ENCODE measurements at regions not wholly inside any gene's neighbourhood (a gene's known extent, or its start where the extent isn't known, plus 50 kb on each side); places are given as distances from the start of the nearest gene placed in this dataset.

- H3K27me3 ChIP-seq (ENCODE audit: insufficient read depth, low read length) = no peaks in the 10 kb centered on the region
- H3K4me3 ChIP-seq (ENCODE audit: low read length) = no peak overlapping the region
- no peak overlapping the region for H3K27ac ChIP-seq (ENCODE audit: low read length)
- H3K4me1 ChIP-seq (ENCODE audit: insufficient read depth, low read length) = peaks cover 26% of the 10 kb centered on the region; the same call in 1 of the 2 replicates
- H3K9me3 ChIP-seq (ENCODE audit: insufficient read depth, low read depth, low read length) = no peaks in the 10 kb centered on the region
- H3K9ac ChIP-seq (ENCODE audit: low read depth, low read length) = no peak overlapping the region
- no peaks in the 10 kb centered on the region for H3K36me3 ChIP-seq (ENCODE audit: insufficient read depth, low read depth, low read length)
These were observed 1199.5 kb upstream of the TMPRSS15 start for GRCh38 chr21:19603011-19603593.

GRCh38 chr21:19608101-19608621 is 1204.6 kb upstream of the TMPRSS15 start:
- Histone ChIP-seq H3K4me1 (ENCODE audit: insufficient read depth, low read length) (peaks cover 25% of the 10 kb centered on the region; the same call in 1 of the 2 replicates), H3K36me3 (ENCODE audit: insufficient read depth, low read depth, low read length) (no peaks in the 10 kb centered on the region), H3K27ac (ENCODE audit: low read length) (no peak overlapping the region), H3K9me3 (ENCODE audit: insufficient read depth, low read depth, low read length) (no peaks in the 10 kb centered on the region), H3K9ac (ENCODE audit: low read depth, low read length) (no peak overlapping the region), H3K27me3 (ENCODE audit: insufficient read depth, low read length) (no peaks in the 10 kb centered on the region), H3K4me3 (ENCODE audit: low read length) (no peak overlapping the region)

- H3K27ac ChIP-seq (ENCODE audit: low read length) = no peak overlapping the region
- no peak overlapping the region for H3K9ac ChIP-seq (ENCODE audit: low read depth, low read length)
- no peaks in the 10 kb centered on the region for H3K36me3 ChIP-seq (ENCODE audit: insufficient read depth, low read depth, low read length)
- H3K4me1 ChIP-seq (ENCODE audit: insufficient read depth, low read length) = peaks cover 22% of the 10 kb centered on the region; the same call in 1 of the 2 replicates
- H3K9me3 ChIP-seq (ENCODE audit: insufficient read depth, low read depth, low read length) = no peaks in the 10 kb centered on the region
- H3K27me3 ChIP-seq (ENCODE audit: insufficient read depth, low read length) = no peaks in the 10 kb centered on the region
- H3K4me3 ChIP-seq (ENCODE audit: low read length) = no peak overlapping the region
These were observed 1206.0 kb upstream of the TMPRSS15 start for GRCh38 chr21:19609611-19610010.

- Histone ChIP-seq H3K4me3 (ENCODE audit: low read length) (no peak overlapping the region), H3K27ac (ENCODE audit: low read length) (no peak overlapping the region), H3K4me1 (ENCODE audit: insufficient read depth, low read length) (no peaks in the 10 kb centered on the region), H3K36me3 (ENCODE audit: insufficient read depth, low read depth, low read length) (no peaks in the 10 kb centered on the region), H3K9ac (ENCODE audit: low read depth, low read length) (no peak overlapping the region), H3K27me3 (ENCODE audit: insufficient read depth, low read length) (no peaks in the 10 kb centered on the region), H3K9me3 (ENCODE audit: insufficient read depth, low read depth, low read length) (no peaks in the 10 kb centered on the region)
These were observed 1218.4 kb upstream of the TMPRSS15 start for GRCh38 chr21:19621837-19622496.

- Histone ChIP-seq H3K36me3 (ENCODE audit: insufficient read depth, low read depth, low read length) (no peaks in the 10 kb centered on the region), H3K27me3 (ENCODE audit: insufficient read depth, low read length) (no peaks in the 10 kb centered on the region), H3K4me3 (ENCODE audit: low read length) (no peak overlapping the region), H3K9me3 (ENCODE audit: insufficient read depth, low read depth, low read length) (no peaks in the 10 kb centered on the region), H3K27ac (ENCODE audit: low read length) (no peak overlapping the region), H3K9ac (ENCODE audit: low read depth, low read length) (no peak overlapping the region), H3K4me1 (ENCODE audit: insufficient read depth, low read length) (no peaks in the 10 kb centered on the region)
These were observed 1237.4 kb upstream of the TMPRSS15 start for GRCh38 chr21:19640964-19641363.

- H3K9ac ChIP-seq (ENCODE audit: low read depth, low read length) = no peak overlapping the region
- H3K4me3 ChIP-seq (ENCODE audit: low read length) = no peak overlapping the region
- H3K27me3 ChIP-seq (ENCODE audit: insufficient read depth, low read length) = no peaks in the 10 kb centered on the region
- no peak overlapping the region for H3K27ac ChIP-seq (ENCODE audit: low read length)
- H3K9me3 ChIP-seq (ENCODE audit: insufficient read depth, low read depth, low read length) = no peaks in the 10 kb centered on the region
- no peaks in the 10 kb centered on the region for H3K4me1 ChIP-seq (ENCODE audit: insufficient read depth, low read length)
- H3K36me3 ChIP-seq (ENCODE audit: insufficient read depth, low read depth, low read length) = no peaks in the 10 kb centered on the region
These were observed 1244.8 kb upstream of the TMPRSS15 start for GRCh38 chr21:19648391-19648790.

GRCh38 chr21:19683492-19683891 is 1279.9 kb upstream of the TMPRSS15 start:
- H3K27me3 ChIP-seq (ENCODE audit: insufficient read depth, low read length) = no peaks in the 10 kb centered on the region
- no peaks in the 10 kb centered on the region for H3K36me3 ChIP-seq (ENCODE audit: insufficient read depth, low read depth, low read length)
- no peaks in the 10 kb centered on the region for H3K4me1 ChIP-seq (ENCODE audit: insufficient read depth, low read length)
- no peak overlapping the region for H3K27ac ChIP-seq (ENCODE audit: low read length)
- no peaks in the 10 kb centered on the region for H3K9me3 ChIP-seq (ENCODE audit: insufficient read depth, low read depth, low read length)
- H3K9ac ChIP-seq (ENCODE audit: low read depth, low read length) = no peak overlapping the region
- H3K4me3 ChIP-seq (ENCODE audit: low read length) = no peak overlapping the region

GRCh38 chr21:19684328-19684727 is 1280.7 kb upstream of the TMPRSS15 start:
- Histone ChIP-seq H3K27me3 (ENCODE audit: insufficient read depth, low read length) (no peaks in the 10 kb centered on the region), H3K9me3 (ENCODE audit: insufficient read depth, low read depth, low read length) (no peaks in the 10 kb centered on the region), H3K4me1 (ENCODE audit: insufficient read depth, low read length) (no peaks in the 10 kb centered on the region), H3K9ac (ENCODE audit: low read depth, low read length) (no peak overlapping the region), H3K27ac (ENCODE audit: low read length) (no peak overlapping the region), H3K4me3 (ENCODE audit: low read length) (no peak overlapping the region), H3K36me3 (ENCODE audit: insufficient read depth, low read depth, low read length) (no peaks in the 10 kb centered on the region)

GRCh38 chr21:19692231-19692630 is 1288.6 kb upstream of the TMPRSS15 start:
- Histone ChIP-seq H3K36me3 (ENCODE audit: insufficient read depth, low read depth, low read length) (no peaks in the 10 kb centered on the region), H3K9me3 (ENCODE audit: insufficient read depth, low read depth, low read length) (no peaks in the 10 kb centered on the region), H3K9ac (ENCODE audit: low read depth, low read length) (no peak overlapping the region), H3K27me3 (ENCODE audit: insufficient read depth, low read length) (no peaks in the 10 kb centered on the region), H3K4me1 (ENCODE audit: insufficient read depth, low read length) (no peaks in the 10 kb centered on the region; the same call in 1 of the 2 replicates), H3K27ac (ENCODE audit: low read length) (no peak overlapping the region), H3K4me3 (ENCODE audit: low read length) (no peak overlapping the region)

GRCh38 chr21:19695796-19696195 is 1292.2 kb upstream of the TMPRSS15 start:
- Histone ChIP-seq H3K4me3 (ENCODE audit: low read length) (no peak overlapping the region), H3K36me3 (ENCODE audit: insufficient read depth, low read depth, low read length) (no peaks in the 10 kb centered on the region)

GRCh38 chr21:19700476-19700875 is 1296.9 kb upstream of the TMPRSS15 start:
- Histone ChIP-seq H3K4me1 (ENCODE audit: insufficient read depth, low read length) (no peaks in the 10 kb centered on the region), H3K9me3 (ENCODE audit: insufficient read depth, low read depth, low read length) (no peaks in the 10 kb centered on the region), H3K36me3 (ENCODE audit: insufficient read depth, low read depth, low read length) (no peaks in the 10 kb centered on the region), H3K27ac (ENCODE audit: low read length) (no peak overlapping the region), H3K27me3 (ENCODE audit: insufficient read depth, low read length) (no peaks in the 10 kb centered on the region), H3K4me3 (ENCODE audit: low read length) (no peak overlapping the region), H3K9ac (ENCODE audit: low read depth, low read length) (no peak overlapping the region)

More at GRCh38 chr21:19695796-19696195, 1292.2 kb upstream of the TMPRSS15 start:
- H3K9ac ChIP-seq (ENCODE audit: low read depth, low read length) = no peak overlapping the region
- no peak overlapping the region for H3K27ac ChIP-seq (ENCODE audit: low read length)
- H3K9me3 ChIP-seq (ENCODE audit: insufficient read depth, low read depth, low read length) = no peaks in the 10 kb centered on the region
- no peaks in the 10 kb centered on the region; the same call in 1 of the 2 replicates for H3K4me1 ChIP-seq (ENCODE audit: insufficient read depth, low read length)
- no peaks in the 10 kb centered on the region for H3K27me3 ChIP-seq (ENCODE audit: insufficient read depth, low read length)

GRCh38 chr21:19702726-19703125 is 1295.5 kb upstream of the NCAM2 start:
- Histone ChIP-seq H3K27me3 (ENCODE audit: insufficient read depth, low read length) (no peaks in the 10 kb centered on the region), H3K4me1 (ENCODE audit: insufficient read depth, low read length) (no peaks in the 10 kb centered on the region), H3K27ac (ENCODE audit: low read length) (no peak overlapping the region), H3K4me3 (ENCODE audit: low read length) (no peak overlapping the region), H3K9me3 (ENCODE audit: insufficient read depth, low read depth, low read length) (no peaks in the 10 kb centered on the region; the same call in 1 of the 2 replicates), H3K9ac (ENCODE audit: low read depth, low read length) (no peak overlapping the region), H3K36me3 (ENCODE audit: insufficient read depth, low read depth, low read length) (no peaks in the 10 kb centered on the region)
